Adrenal gland (tissue), 9 donors: ENCODE measurements at regions not wholly inside any gene's neighbourhood (a gene's known extent, or its start where the extent isn't known, plus 50 kb on each side); places are given as distances from the start of the nearest gene placed in this dataset.

Experiments used
- DNase-seq, 7 donors: peaks; one replicate each; pipeline ENCODE4 v3.0.0-alpha.2; 2019 to 2020
- H3K27ac ChIP-seq, 5 donors: fragments of 200-600 bp; sonication (generic) in 4 of 5; 1 replicate in 3 of 5; 2 replicates in 2 of 5; pipeline versions ENCODE4 v1.5.1 to v1.8.0; 2016 to 2020; ENCODE audit warnings: mild to moderate bottlenecking in 1 of 5
- H3K27me3 ChIP-seq: fragments of 200-600 bp; 2 replicates; pipeline ENCODE4 v1.8.0; 2021
- H3K36me3 ChIP-seq, 2 donors: fragments of 200-600 bp; replicated peaks in 1 of 2; 1 replicate in 1 of 2; 2 replicates in 1 of 2; pipeline versions ENCODE4 v1.5.1 to v1.8.0; 2018 to 2022
- H3K4me1 ChIP-seq, 2 donors: fragments of 200-600 bp; replicated peaks in 1 of 2; 1 replicate in 1 of 2; 2 replicates in 1 of 2; pipeline versions ENCODE4 v1.5.1 to v1.8.0; 2018 to 2021
- H3K4me3 ChIP-seq, 4 donors: fragments of 200-600 bp; sonication (generic) in 3 of 4; one replicate each; pipeline ENCODE4 v1.5.1; 2016 to 2018
- H3K9me3 ChIP-seq, 3 donors: fragments of 200-600 bp; sonication (generic) in 1 of 3; replicated peaks in 1 of 3; 1 replicate in 2 of 3; 2 replicates in 1 of 3; pipeline versions ENCODE4 v1.5.1 to v1.8.0; 2016 to 2021
- CTCF ChIP-seq, 6 experiments: fragments of 450-650 bp in 4 of 6; fragments of 200-600 bp in 2 of 6; sonication (generic) in 1 of 6; IDR thresholded peaks; 1 replicate in 5 of 6; 2 replicates in 1 of 6; pipeline versions ENCODE4 v1.5.1 to v1.8.0; 2016 to 2021; ENCODE audit warnings: antibody characterized with exemption in 6 of 6, mild to moderate bottlenecking in 2 of 6, moderate library complexity in 1 of 6
- POLR2A ChIP-seq, 2 donors: fragments of 450-650 bp; IDR thresholded peaks; one replicate each; pipeline ENCODE4 v1.6.1; 2017; ENCODE audit warnings: antibody characterized with exemption in 2 of 2, mild to moderate bottlenecking in 2 of 2, moderate library complexity in 1 of 2
- WGBS, 4 donors: extraction: QIAGEN DNeasy Blood & Tissue Kit in 2 of 4; methylation state at CpG; one replicate each; pipeline versions ENCODE4 v1.1.5 to v1.1.7; 2013 to 2017; 5-methylcytosine and 5-hydroxymethylcytosine counted together
- intact Hi-C, 2 donors: fragments of 100-400 bp; cut with DNase I; formaldehyde crosslinking; loops; one replicate each; pipeline versions ENCODE4 v1.14.1 to v1.15.0; 2022 to 2023
- donor health status: healthy with polysubstance abuse.
- donor health status: Bipolar disorder and iron deficiency.
- donor health status: DM: yes; HTN: yes; CAD: no.
- donor health status: DM: no; HTN: no; CAD: no.
- donor health status: DM: no; HTN: no; CAD: no.

- TF ChIP-seq CTCF (IDR thresholded peaks at IDR 0.05) = no peak
- TF ChIP-seq POLR2A (IDR thresholded peaks at IDR 0.05) = no peak
- 91 to 93% (median 92%) methylated on average over 10 of the region's 10 CpGs for WGBS, 4 donors
- no peaks in the 10 kb centered on the region for H3K27me3 ChIP-seq
- intact Hi-C loops = no loop called here
- H3K4me3 ChIP-seq = no peak overlapping the region
- no peak overlapping the region for H3K27ac ChIP-seq
- no peak for DNase-seq
- H3K36me3 ChIP-seq = no peaks in the 10 kb centered on the region
- peaks cover 3 to 7% of the 10 kb centered on the region in 2 donors for H3K4me1 ChIP-seq
- no peaks in the 10 kb centered on the region for H3K9me3 ChIP-seq
Observed at GRCh38 chr3:194219826-194220410, 84.0 kb downstream of the HES1 start.

- 88 to 93% (median 91%) methylated on average over 8 of the region's 8 CpGs for WGBS, 4 donors
- TF ChIP-seq POLR2A (IDR thresholded peaks at IDR 0.05) (no peak), CTCF (IDR thresholded peaks at IDR 0.05) (no peak)
Observed at GRCh38 chr3:194220901-194221326, 85.0 kb downstream of the HES1 start.

GRCh38 chr3:194221336-194221735 lies 85.4 kb downstream of the HES1 start:
- 73 to 83% (median 75%) methylated on average over 2 to 4 of the region's 4 CpGs for WGBS, 4 donors
- Histone ChIP-seq H3K36me3 (no peaks in the 10 kb centered on the region), H3K9me3 (no peaks in the 10 kb centered on the region), H3K27me3 (no peaks in the 10 kb centered on the region), H3K4me3 (no peak overlapping the region), H3K4me1 (peaks cover 3 to 9% of the 10 kb centered on the region in 2 donors), H3K27ac (no peak overlapping the region)
- DNase-seq = no peak
- TF ChIP-seq POLR2A (IDR thresholded peaks at IDR 0.05) = no peak
- no peak for TF ChIP-seq CTCF (IDR thresholded peaks at IDR 0.05)
- intact Hi-C loops = no loop called here

More at GRCh38 chr3:194220901-194221326, 85.0 kb downstream of the HES1 start:
- intact Hi-C loops = no loop called here
- no peak overlapping the region for H3K27ac ChIP-seq
- DNase-seq = no peak
- H3K9me3 ChIP-seq = no peaks in the 10 kb centered on the region
- H3K36me3 ChIP-seq = no peaks in the 10 kb centered on the region
- no peak overlapping the region for H3K4me3 ChIP-seq
- peaks cover 3 to 9% of the 10 kb centered on the region in 2 donors for H3K4me1 ChIP-seq
- H3K27me3 ChIP-seq = no peaks in the 10 kb centered on the region

- intact Hi-C loops = no loop called here
- Histone ChIP-seq H3K4me1 (peaks cover 3 to 9% of the 10 kb centered on the region in 2 donors), H3K27ac (no peak overlapping the region), H3K9me3 (no peaks in the 10 kb centered on the region), H3K27me3 (no peaks in the 10 kb centered on the region), H3K36me3 (no peaks in the 10 kb centered on the region), H3K4me3 (no peak overlapping the region)
- TF ChIP-seq CTCF (IDR thresholded peaks at IDR 0.05) = no peak
- TF ChIP-seq POLR2A (IDR thresholded peaks at IDR 0.05) = no peak
- 78 to 86% (median 83%) methylated on average over 4 of the region's 4 CpGs for WGBS, 4 donors
- DNase-seq = no peak
Observed at GRCh38 chr3:194223951-194224350, 88.0 kb downstream of the HES1 start.
